PC-9 (cell line): ENCODE measurements at regions not wholly inside any gene's neighbourhood (a gene's known extent, or its start where the extent isn't known, plus 50 kb on each side); places are given as distances from the start of the nearest gene placed in this dataset.

Experiments
- CTCF ChIP-seq: fragments of 200-600 bp; sonication (generic); conservative IDR thresholded peaks from 2 replicates; pipeline ENCODE4 v1.6.1; 2017; ENCODE audit warnings: mixed run types, antibody characterized with exemption, mild to moderate bottlenecking, moderate library complexity
- EZH2 ChIP-seq: fragments of 200-600 bp; sonication (generic); IDR thresholded peaks from 2 replicates; pipeline ENCODE4 v1.8.0; 2017; ENCODE audit warnings: antibody characterized with exemption, low read depth

DNA sequence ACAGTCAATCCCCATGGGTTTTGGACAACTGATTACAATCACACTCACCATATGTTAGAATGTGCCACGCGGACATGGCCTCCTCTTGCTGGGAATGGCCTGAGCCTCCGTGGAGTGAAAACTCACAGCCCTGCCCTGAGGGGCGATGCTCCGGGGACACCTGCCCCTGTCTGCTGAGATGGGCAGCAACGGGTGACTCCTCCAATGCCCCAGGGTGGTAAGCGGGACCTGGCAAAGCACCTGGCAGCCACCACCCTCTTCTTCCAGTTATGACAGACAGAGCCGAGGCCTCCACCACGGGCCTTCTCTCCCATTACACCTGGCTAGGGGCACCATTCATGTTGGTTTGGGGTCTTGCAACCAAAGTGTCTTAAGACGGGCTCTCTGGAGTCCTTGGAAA, 94.9 kb upstream of the COL5A1 start:
- TF ChIP-seq CTCF (no peak), EZH2 (no peak)
